ENCODE measurements at regions not wholly inside any gene's neighbourhood (a gene's known extent, or its start where the extent isn't known, plus 50 kb on each side); places are given as distances from the start of the nearest gene placed in this dataset.
"Not testable (repeated sequence)": the region's sequence is repeated elsewhere in the genome, so short reads cannot be mapped to it uniquely, and the experiment has no call there.

DNA sequence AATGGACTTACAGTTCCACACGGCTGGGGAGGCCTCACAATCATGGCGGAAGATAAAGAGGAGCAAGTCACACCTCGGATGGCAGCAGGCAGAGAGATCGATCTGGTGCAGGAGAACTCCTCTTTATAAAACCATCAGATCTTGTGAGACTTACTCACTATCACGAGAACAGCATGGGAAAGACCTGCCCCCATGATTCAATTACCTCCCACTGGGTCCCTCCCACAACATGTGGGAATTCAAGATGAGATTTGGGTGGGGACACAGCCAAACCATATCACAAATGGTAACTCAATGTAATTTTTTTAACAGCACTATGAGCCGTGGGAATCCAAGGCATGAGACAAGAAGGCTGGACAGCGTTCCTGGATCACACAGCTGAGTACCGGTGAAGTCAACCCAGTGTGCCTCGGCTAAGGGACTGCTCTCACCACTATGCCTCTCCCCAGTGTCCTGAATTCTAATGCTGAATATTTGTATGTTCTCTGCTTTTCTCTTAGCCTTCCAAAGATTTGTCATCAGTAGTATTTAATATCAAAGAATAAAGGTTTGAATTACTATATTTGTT is 84.3 kb downstream of the IRS2 start:
- not testable (repeated sequence) for H3K27ac ChIP-seq; DNase-seq; H3K4me3 ChIP-seq (ENCODE audit: low read depth, low read length); H3K9me3 ChIP-seq (ENCODE audit: severe bottlenecking); H3K27me3 ChIP-seq (ENCODE audit: insufficient read depth, low read depth, severe bottlenecking); H3K36me3 ChIP-seq

GRCh38 chr13:109700176-109700575 is 86.2 kb downstream of the IRS2 start:
- H3K4me3 ChIP-seq (ENCODE audit: low read depth, low read length) = no peak overlapping the region
- H3K36me3 ChIP-seq = no peaks in the 10 kb centered on the region
- H3K27ac ChIP-seq = no peak overlapping the region
- TF ChIP-seq, protein P1, sequence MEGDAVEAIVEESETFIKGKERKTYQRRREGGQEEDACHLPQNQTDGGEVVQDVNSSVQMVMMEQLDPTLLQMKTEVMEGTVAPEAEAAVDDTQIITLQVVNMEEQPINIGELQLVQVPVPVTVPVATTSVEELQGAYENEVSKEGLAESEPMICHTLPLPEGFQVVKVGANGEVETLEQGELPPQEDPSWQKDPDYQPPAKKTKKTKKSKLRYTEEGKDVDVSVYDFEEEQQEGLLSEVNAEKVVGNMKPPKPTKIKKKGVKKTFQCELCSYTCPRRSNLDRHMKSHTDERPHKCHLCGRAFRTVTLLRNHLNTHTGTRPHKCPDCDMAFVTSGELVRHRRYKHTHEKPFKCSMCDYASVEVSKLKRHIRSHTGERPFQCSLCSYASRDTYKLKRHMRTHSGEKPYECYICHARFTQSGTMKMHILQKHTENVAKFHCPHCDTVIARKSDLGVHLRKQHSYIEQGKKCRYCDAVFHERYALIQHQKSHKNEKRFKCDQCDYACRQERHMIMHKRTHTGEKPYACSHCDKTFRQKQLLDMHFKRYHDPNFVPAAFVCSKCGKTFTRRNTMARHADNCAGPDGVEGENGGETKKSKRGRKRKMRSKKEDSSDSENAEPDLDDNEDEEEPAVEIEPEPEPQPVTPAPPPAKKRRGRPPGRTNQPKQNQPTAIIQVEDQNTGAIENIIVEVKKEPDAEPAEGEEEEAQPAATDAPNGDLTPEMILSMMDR (IDR thresholded peaks at IDR 0.05; ENCODE audit: low read depth, low read length) = no peak
- H3K9me3 ChIP-seq (ENCODE audit: severe bottlenecking) = no peaks in the 10 kb centered on the region
- peak; percentile 46 for DNase-seq
- no peaks in the 10 kb centered on the region for H3K27me3 ChIP-seq (ENCODE audit: insufficient read depth, low read depth, severe bottlenecking)

DNA sequence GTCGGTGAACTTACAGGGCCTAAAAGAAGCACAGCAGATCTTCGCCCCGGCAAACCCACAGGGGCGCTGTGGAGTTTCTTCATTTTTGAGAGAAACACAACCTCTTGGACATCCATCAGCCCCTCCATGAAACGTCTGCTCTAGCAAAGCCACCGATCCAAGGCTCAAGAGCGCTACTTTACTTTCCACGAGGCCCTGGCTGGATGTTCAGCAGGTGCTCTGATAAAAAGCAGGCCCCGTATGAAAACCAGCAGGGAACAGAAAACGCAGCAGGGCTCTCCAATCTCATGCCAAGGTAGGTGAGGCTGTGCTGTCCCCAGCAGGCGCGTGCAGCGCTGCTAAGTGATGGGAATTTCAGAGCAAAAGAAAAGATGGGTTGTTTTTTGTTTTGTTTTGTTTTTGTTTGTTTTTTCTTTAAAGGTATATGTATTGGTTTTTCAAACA is 86.7 kb downstream of the IRS2 start:
- TF ChIP-seq, protein P1 (IDR thresholded peaks at IDR 0.05; ENCODE audit: low read depth, low read length) = 0 out of 2 replicates have a peak, but pooled peaks have one; percentile 16
- Histone ChIP-seq H3K27me3 (ENCODE audit: insufficient read depth, low read depth, severe bottlenecking) (no peaks in the 10 kb centered on the region), H3K27ac (no peak overlapping the region), H3K36me3 (no peaks in the 10 kb centered on the region), H3K4me3 (ENCODE audit: low read depth, low read length) (no peak overlapping the region), H3K9me3 (ENCODE audit: severe bottlenecking) (no peaks in the 10 kb centered on the region)
- no peak for DNase-seq

GRCh38 chr13:109698779-109699178 is 87.6 kb downstream of the IRS2 start:
- Histone ChIP-seq H3K27ac (no peak overlapping the region), H3K27me3 (ENCODE audit: insufficient read depth, low read depth, severe bottlenecking) (no peaks in the 10 kb centered on the region), H3K9me3 (ENCODE audit: severe bottlenecking) (no peaks in the 10 kb centered on the region), H3K4me3 (ENCODE audit: low read depth, low read length) (no peak overlapping the region), H3K36me3 (no peaks in the 10 kb centered on the region)
- no peak for DNase-seq
- TF ChIP-seq, protein P1 (IDR thresholded peaks at IDR 0.05; ENCODE audit: low read depth, low read length) = no peak

GRCh38 chr13:109697936-109698335 is 88.4 kb downstream of the IRS2 start:
- Histone ChIP-seq H3K4me3 (ENCODE audit: low read depth, low read length) (no peak overlapping the region), H3K36me3 (no peaks in the 10 kb centered on the region), H3K27ac (no peak overlapping the region), H3K9me3 (ENCODE audit: severe bottlenecking) (no peaks in the 10 kb centered on the region), H3K27me3 (ENCODE audit: insufficient read depth, low read depth, severe bottlenecking) (no peaks in the 10 kb centered on the region)
- TF ChIP-seq, protein P1 (IDR thresholded peaks at IDR 0.05; ENCODE audit: low read depth, low read length) = no peak
- DNase-seq = no peak

GRCh38 chr13:109695402-109696190 is 90.8 kb downstream of the IRS2 start:
- H3K9me3 ChIP-seq (ENCODE audit: severe bottlenecking) = no peaks in the 10 kb centered on the region
- H3K27me3 ChIP-seq (ENCODE audit: insufficient read depth, low read depth, severe bottlenecking) = no peaks in the 10 kb centered on the region
- H3K27ac ChIP-seq = no peak overlapping the region
- H3K4me3 ChIP-seq (ENCODE audit: low read depth, low read length) = no peak overlapping the region
- no peak for DNase-seq
- no peaks in the 10 kb centered on the region for H3K36me3 ChIP-seq
- TF ChIP-seq, protein P1 (IDR thresholded peaks at IDR 0.05; ENCODE audit: low read depth, low read length) = no peak
